ENCODE measurements at regions not wholly inside any gene's neighbourhood (a gene's known extent, or its start where the extent isn't known, plus 50 kb on each side); places are given as distances from the start of the nearest gene placed in this dataset.

DNA sequence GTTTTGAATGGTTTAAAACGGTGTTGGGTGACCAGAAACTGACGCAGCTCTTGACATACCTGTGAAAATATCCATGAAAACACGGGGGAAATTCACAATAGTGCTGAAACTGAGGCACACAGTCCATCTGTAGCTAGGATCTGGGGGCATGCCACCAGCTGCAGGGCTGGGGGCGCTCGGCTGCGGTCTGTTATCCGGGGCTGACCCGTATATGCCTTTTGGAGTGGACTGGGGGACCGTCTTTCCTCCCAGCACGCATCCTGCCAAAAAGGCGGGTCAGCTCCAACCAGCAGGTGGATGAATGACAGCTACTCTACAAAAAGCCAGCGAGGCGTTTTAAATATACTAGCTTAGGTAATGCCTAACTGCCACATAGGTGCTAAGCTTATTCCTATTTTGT lies 729.8 kb downstream of the QKI start:
- DNase-seq (ENCODE audit: low read depth in 4 of 4, low spot score in 3 of 4): no peak

DNA sequence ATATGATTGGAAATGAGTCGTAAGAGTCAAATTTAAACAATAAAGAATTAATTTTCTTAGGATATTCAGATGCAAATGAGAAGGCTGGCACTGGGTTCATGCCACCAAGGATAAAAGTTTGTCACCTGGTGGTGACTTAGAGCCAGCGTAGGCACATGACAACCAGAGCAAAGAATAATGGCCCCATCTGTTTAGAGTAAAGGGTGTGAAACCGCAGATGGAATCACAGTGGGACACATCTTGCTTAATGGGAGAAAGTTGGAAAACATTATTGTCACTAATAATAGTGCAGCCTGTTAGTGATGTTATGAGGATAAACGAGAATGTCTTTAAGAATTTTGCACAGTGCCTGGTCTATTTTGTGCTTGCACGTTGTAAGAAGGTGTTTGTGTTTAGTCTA lies 727.8 kb downstream of the QKI start:
- DNase-seq (ENCODE audit: low read depth in 4 of 4, low spot score in 3 of 4): no peak

DNA sequence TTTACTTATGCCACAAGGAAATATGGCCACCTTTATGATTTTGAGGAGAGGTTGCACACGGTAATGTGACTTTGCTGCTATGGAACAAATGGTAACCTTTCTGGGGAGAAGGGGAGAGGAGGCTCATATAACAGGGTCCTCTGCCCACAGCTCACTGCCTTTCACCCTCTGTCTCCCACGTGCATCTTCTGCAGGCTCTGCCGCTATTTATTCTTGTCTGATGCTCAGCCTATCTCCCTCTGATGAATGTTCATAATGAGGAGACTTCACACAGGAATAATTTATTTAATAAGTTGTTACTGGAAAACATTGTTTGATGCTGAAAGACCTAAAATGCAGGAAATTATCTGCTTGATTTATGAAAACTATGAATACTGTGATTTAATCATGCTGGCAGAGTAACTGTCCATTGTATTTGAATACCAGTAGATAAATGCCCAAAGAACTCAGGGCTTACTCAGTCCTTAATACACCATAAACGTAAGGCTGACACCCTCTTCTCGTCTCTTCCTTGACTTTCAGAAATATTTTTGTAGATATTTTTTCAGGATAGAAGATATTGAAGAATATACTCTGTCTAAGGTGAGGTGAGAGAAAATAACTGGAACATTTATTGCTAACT lies 721.1 kb downstream of the QKI start:
- no peak for DNase-seq (ENCODE audit: low read depth in 4 of 4, low spot score in 3 of 4)

DNA sequence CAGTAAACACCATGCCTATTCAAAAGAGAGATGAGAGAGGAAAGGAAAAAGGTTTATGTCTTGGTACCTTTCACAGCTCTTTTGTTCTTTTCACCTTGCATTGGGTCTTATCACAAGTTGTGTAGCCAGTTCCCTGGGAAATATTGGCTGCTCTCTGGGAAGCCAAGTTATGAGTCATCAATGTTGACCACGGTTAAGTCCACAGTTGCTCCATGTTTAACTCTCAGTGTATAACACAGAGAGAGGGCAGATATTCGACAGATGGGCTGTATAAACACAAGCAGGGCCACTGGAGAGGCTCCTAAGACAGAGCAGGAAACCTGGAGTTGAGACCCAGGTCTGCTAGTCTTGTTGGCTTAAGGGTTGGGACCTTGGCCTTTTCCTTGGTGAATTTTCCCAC lies 718.6 kb downstream of the QKI start:
- DNase-seq (ENCODE audit: low read depth in 4 of 4, low spot score in 3 of 4): no peak

DNA sequence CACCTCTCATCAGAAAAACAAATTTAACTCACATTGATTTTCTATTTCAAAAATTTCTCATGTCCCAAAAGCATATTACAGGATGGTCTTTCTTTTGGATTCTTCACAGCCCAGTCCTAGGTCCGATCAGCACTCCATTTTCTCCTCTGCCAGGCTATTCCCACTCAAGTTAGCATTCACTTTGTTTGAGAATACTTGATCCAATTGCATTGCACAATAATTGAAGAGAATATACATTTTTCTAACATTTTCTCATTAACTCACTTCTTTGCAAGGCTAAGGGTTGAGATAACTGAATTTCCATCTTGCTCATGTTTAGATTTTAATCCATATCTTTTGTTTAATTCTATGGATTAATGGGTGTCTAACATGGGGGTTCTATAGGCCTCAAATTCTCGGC lies 716.1 kb downstream of the QKI start:
- DNase-seq (ENCODE audit: low read depth in 4 of 4, low spot score in 3 of 4): no peak

DNA sequence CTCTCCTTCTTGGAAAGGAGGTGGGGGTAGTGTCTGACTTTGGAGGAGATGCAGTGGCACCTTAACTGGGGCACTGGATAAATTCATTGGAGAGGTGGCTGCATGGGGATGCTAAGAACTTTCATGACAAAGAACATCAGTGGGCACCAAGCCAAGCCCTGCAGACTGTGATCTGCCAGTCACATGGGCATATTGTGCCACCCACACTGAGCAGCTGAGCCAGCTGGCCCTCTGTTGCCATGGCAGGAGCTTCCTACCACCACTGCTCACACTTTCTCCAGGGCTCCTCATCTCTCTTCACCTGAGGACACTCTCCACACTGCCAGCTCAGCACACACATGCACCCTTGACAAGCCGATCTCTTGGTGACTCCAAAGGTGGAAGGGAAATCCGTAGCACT lies 715.6 kb downstream of the QKI start:
- no peak for DNase-seq (ENCODE audit: low read depth in 4 of 4, low spot score in 3 of 4)

DNA sequence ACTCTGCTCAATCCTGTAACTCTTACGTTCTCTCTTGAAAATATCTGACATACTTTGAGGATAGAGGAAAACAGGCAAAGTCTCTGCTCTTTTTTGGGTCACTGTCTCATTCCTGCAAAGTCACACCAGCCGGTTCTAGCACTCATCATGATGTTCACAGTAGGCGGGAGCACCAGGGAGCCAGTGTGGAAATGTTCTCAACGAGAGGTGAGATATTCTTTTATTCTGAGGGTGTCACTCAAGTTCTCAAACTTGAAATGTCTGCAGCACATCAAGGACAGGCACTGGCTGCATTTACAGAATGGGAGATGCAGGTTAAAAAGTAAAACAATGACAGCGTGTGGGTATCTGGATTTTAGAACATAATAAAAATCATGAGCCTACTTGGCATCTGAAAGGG lies 714.7 kb downstream of the QKI start:
- no peak for DNase-seq (ENCODE audit: low read depth in 4 of 4, low spot score in 3 of 4)

DNA sequence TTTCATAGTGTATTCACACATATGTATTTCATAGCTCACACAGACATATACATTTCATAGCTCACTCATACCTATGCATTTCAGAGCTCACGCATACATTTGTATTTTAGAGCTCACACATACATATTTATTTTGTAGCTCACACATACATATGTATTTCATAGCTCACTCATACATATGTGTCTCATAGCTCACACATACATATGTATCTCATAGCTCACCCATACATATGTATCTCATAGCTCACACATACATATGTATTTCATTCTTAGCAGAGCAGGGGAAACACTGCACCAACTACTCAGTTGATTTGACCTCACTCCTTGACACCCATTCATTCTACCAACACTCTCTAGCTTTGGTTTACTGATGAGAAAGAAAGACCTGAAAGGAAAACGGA lies 713.6 kb downstream of the QKI start:
- DNase-seq (ENCODE audit: low read depth in 4 of 4, low spot score in 3 of 4): no peak

DNA sequence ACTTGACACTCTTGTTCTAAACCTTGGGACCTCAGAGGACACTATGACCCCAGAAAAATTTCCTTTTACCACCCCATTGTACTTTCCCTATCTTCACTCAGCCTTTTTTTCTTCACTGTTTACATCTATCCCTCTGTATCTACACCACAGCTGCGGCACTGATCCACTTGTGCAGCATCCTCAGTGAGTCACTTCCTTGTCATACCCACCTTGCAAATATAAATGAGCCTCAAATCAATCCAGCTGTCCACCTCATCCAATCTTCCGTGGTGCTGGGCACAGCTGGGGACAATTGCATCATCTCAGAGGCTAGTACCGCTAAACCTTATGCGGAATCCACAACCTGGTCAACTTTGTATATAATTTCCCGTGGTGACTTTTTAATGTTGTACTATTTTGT lies 710.5 kb downstream of the QKI start:
- no peak for DNase-seq (ENCODE audit: low read depth in 4 of 4, low spot score in 3 of 4)

DNA sequence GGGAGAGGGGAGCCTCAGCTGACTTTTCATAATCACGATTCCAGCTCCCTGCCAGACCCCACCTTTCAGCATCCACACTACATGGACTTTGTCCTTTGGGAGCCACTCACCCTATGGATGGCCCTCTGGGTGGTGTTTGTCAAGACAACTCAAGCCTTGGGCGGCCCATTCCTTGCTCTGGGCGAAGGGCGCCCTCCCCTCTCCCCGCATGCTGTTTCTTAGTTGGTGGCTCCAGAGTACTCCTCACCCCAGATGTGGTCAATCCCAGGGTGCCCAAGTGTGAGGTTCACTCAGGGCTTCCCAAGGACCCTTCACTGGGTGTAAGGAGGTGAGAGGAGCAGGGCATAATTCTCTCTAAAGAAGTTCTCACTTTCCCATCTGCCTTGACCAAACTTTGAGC lies 710.0 kb downstream of the QKI start:
- DNase-seq (ENCODE audit: low read depth in 4 of 4, low spot score in 3 of 4): no peak

DNA sequence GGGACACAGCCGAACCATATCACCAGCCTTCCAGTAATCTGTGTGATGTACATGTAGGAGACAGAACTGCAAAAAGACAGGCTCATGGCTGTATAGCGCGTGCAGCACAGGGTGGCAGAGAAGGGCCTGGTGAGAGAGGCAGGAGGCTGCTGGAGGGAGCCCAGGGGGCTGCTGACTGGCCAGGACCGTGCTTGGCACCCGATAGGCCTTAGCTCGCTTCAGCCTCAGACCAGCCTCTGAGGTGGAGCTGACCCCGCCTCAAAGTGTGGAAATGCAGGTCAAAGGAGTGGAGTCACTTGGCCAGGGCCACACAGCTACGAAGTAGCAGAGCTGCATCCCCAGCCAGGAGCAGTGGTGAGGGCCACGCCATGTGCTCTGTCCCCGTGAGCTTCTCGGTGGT lies 707.6 kb downstream of the QKI start:
- no peak for DNase-seq (ENCODE audit: low read depth in 4 of 4, low spot score in 3 of 4)

DNA sequence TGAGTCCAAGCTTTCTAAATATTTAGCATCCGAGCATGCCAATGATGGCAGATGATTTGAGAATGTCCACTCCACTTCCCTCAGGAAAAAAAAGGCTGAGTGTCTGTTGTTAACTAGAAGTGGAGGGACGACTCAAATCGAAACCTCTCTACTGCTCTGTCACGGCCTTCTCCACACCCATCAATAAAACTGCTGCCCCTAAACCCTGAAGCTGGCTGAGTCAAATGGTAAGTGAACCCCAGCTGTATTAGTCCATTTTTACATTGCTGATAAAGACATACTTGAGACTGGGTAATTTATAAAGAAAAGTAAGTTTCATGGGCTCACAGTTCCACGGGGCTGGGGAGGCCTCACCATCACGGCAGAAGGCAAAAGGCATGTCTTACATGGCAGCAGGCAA lies 707.0 kb downstream of the QKI start:
- no peak for DNase-seq (ENCODE audit: low read depth in 4 of 4, low spot score in 3 of 4)

DNA sequence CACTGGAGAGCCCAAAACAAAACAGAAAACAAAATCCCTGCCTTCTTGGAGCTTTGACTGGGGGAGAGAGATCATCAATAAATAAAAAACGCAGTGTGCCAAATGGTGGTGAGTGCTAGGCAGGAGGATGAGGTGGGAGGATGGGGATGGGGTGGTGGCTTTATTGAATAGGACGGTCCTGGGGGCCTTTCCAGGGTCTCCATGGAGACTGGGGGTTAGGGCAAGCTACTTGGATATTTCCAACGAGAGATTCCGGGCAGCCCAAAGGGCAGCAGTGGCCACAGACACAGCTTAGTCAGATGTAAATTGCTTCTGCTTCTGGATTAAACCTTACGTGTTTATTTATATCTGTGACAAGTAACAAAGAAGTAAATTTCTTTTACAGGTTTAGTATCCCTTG lies 700.1 kb downstream of the QKI start:
- DNase-seq (ENCODE audit: low read depth in 4 of 4, low spot score in 3 of 4): no peak

DNA sequence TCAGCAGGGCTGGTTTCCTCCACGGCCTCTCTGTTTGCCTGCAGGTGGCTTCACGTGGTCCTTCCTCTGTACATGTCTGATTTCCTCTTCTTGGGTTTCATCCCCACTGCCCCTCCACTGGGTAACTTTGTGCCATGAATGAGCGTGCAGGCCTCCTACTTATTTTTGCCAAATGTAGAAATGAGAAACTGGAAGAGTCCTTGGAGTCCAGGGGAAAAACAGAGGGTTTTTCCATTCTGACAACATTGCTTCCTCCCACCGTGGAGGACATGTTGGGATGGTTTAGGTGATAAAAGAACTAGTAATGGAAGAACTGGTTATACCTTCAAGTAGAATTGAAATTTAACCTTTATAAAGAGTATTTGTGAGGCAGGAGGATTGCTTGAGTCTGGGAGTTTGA lies 699.5 kb downstream of the QKI start:
- no peak for DNase-seq (ENCODE audit: low read depth in 4 of 4, low spot score in 3 of 4)

DNA sequence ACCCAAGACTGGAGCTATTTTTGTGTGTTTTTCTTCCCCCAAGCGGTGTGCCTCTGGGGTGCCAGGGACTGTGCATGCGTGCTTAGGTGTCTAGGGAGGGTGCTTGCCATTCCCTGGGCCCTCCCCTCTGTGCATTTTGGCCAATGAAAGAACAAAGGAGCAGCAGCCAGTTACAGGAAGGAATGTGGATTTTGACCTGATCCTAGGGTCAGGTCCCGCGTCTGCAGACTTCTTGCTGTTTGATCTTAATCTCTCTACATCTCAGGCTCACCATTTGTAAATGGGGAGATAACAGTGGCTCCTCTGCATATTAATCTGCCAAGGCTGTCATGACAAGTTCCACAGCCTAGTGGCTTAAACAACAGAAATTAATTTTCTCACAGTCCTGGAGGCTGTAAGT lies 699.1 kb downstream of the QKI start:
- DNase-seq (ENCODE audit: low read depth in 4 of 4, low spot score in 3 of 4): no peak

DNA sequence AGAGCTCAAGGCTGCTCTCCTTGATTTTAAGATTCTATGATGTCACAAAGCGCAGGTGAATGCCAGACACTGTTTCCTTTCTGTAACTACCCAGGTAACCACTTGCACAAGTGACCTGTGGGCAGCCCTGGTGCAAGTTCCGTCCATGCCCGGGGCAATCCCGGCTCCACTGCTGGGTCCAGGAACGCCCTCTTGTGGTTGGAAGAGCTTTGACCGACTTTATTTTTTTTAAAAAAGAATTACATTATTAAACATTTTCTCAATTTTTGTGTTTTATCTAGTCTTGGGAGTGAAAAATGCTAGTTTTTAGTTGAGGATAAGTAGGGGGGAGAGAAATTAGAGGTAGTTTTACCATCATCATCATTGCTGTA lies 695.2 kb downstream of the QKI start:
- no peak for DNase-seq (ENCODE audit: low read depth in 4 of 4, low spot score in 3 of 4)

DNA sequence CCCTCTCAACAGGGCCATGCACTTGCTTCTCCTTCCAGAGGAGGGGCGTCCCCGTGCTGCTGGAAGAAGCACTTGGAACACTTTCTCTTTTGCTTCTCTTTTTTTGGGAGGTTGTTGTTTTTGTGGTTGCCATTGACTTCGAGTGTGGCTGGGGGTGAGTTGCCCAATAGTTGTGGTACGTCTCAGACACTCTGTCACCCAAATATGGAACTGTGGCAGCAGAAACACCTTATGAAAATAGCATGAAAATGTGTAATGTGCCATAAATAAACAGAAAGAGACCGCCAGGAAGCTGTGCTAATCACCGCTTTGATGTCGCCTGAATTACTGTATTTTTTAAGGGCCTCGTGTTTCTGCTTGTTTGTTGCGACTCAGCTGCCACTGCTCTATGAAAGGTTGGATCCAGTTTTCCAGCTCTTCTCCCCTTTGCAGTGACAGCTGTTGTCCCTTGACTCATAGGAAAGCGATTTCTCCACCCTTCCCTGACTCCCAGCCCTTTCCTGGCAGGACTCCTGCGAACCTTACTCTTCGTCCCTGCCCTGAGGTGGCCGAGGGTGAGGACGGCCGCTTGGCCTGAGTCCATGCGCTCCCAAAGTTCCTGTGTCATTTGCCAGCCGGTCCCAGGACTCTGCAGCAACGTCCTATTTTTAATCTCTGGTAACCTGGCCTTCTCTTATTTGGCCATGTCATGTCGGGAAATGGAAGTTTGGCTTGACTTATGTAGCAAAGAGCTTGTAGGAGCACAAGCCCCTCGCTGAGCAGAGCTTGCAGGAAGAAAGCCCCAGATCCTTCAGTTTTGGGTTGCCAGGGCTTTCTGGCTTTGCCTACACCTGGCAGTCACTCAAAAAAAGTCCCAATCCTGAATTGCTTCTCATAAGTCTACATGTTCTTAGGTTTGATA lies 694.6 kb downstream of the QKI start:
- no peak for DNase-seq (ENCODE audit: low read depth in 4 of 4, low spot score in 3 of 4)

DNA sequence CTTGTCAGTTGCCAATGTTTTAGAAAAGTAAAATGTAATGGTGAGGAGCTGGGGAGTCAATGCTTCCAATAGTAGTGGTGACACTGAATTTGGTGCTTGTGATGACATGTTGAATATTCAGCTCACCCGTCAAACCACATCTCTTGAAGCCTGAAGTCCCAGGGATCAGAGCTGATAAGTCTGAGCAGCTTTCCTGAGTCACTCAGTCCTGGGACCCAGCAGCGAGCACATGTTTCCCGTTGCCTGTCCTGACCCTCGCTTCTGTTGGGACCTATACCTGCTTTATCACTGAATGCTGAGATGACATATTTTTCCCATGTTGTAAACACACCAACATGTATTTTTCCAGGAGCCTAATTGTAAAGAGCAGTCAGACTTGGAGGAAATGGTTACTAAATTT lies 693.6 kb downstream of the QKI start:
- DNase-seq (ENCODE audit: low read depth in 4 of 4, low spot score in 3 of 4): no peak

DNA sequence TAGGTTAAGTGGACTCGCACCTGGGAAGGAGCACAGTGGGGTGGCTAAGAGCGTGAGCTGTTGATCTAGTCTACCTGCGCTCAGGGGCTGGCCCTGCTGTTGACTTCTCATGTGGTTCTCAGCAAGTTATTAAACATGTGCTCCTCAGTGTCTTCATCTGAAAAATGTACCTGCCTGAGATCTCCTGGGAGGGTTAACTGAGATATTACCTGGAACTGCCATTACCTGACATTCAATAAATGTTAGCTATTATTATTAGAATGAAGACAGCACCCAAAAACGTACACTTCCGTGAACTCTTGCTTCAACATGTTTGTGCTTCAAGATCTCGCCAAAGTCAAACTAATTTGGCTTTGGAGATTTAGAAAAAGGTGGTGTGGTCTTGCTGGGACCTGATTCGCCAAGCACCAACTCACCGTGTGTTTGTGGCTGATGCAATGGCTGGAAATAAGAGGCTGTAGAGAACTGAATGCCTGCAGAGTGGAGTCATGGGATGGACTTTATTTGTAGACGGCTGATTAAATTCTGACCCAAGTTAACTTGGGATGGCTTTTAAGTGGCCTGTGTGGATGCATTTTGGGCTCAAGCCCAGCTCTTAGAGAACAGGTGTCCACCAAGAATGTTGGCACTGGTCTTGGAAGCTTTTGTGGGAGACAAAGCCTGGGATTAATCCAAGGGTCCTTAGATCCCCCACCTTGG lies 692.9 kb downstream of the QKI start:
- DNase-seq (ENCODE audit: low read depth in 4 of 4, low spot score in 3 of 4): no peak

DNA sequence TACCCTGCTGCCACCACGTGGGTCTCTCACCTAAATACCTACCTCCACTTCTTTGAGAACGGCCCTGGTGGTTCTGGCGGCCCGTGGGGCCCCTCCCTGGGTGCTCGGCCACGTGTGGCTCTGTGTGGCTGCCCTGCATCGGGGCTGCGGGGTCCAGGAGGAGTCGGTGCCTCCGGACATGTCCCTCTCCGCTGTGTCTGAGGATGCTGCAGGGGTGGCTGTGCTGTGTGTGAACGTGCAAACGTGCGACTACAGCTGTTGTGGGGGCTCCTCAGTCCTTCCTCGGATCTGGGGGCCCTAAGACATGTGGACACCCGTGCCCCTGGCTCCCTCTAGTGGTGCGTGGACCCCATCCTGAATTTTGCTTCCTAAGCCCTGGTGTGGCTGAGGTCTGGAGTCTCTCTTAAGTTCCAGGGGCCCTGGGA lies 691.8 kb downstream of the QKI start:
- no peak for DNase-seq (ENCODE audit: low read depth in 4 of 4, low spot score in 3 of 4)

DNA sequence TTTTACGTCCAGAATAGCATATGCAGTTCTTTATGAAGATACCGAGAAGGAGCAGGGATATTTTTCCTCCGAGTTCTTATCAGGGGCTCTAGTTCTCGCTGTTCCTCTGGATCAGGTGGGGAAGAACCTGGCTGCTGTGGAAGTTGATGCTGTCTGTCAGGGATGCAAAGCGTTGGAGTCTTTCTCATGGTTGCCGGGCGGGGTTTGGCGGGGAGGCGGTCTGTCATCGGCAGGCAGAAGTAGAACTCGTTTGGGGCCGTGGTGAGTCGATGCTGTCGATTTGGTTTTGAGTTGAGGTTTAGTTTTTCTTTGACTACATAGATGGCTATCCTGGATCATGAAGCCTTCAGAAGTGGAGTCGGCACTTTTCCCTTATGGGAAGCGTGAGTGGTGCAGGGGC lies 691.2 kb downstream of the QKI start:
- no peak for DNase-seq (ENCODE audit: low read depth in 4 of 4, low spot score in 3 of 4)

DNA sequence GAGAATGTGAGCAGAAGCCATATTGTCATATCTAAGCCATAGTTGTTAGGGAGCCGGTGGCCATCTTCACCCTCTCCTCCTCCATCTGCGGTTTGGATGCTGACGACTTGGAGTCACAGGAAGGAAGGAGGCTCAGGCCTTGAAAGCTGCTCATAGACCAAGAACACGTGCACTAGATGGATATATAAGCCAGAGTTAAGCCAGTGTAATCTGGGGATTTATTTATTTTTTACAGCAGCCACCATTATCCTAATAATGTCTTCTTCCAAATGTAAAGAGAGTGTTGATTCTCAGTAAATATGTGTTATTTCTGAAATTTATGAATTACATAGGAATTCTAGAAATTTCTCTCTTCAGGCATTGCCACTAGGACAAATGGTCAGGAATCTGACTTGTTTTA lies 689.9 kb downstream of the QKI start:
- DNase-seq (ENCODE audit: low read depth in 4 of 4, low spot score in 3 of 4): no peak
